CD1c-positive myeloid dendritic cell (primary cell): ENCODE measurements at regions not wholly inside any gene's neighbourhood (a gene's known extent, or its start where the extent isn't known, plus 50 kb on each side); places are given as distances from the start of the nearest gene placed in this dataset.
"Not testable (repeated sequence)": the region's sequence is repeated elsewhere in the genome, so short reads cannot be mapped to it uniquely, and the experiment has no call there.

ENCODE experiments used
- DNase-seq: peaks from one replicate; pipeline ENCODE4 v3.0.0-alpha.2; 2016; ENCODE audit errors: extremely low spot score

GRCh38 chr6:163877877-163878639 lies 463.5 kb downstream of the QKI start:
- no peak for DNase-seq

- DNase-seq = no peak
Observed at GRCh38 chr6:163876391-163876790, 461.9 kb downstream of the QKI start.

GRCh38 chr6:163874784-163875183 lies 460.3 kb downstream of the QKI start:
- no peak for DNase-seq

GRCh38 chr6:163872335-163872734 lies 457.8 kb downstream of the QKI start:
- DNase-seq = no peak

- DNase-seq = no peak
Observed at GRCh38 chr6:163871616-163872015, 457.1 kb downstream of the QKI start.

- DNase-seq = no peak
Observed at GRCh38 chr6:163867518-163868292, 453.2 kb downstream of the QKI start.

- no peak for DNase-seq
Observed at GRCh38 chr6:163866192-163866591, 451.7 kb downstream of the QKI start.

- DNase-seq = no peak
Observed at GRCh38 chr6:163863565-163863964, 449.0 kb downstream of the QKI start.

- no peak for DNase-seq
Observed at GRCh38 chr6:163862701-163863100, 448.2 kb downstream of the QKI start.

GRCh38 chr6:163861627-163862026 lies 447.1 kb downstream of the QKI start:
- DNase-seq = no peak

- no peak for DNase-seq
Observed at GRCh38 chr6:163860287-163861081, 446.0 kb downstream of the QKI start.

GRCh38 chr6:163858870-163859269 lies 444.4 kb downstream of the QKI start:
- DNase-seq = not testable (repeated sequence)

GRCh38 chr6:163857421-163857820 lies 442.9 kb downstream of the QKI start:
- DNase-seq = no peak

- no peak for DNase-seq
Observed at GRCh38 chr6:163850874-163851273, 436.4 kb downstream of the QKI start.

- DNase-seq = no peak
Observed at GRCh38 chr6:163844761-163845160, 430.2 kb downstream of the QKI start.

GRCh38 chr6:163844357-163844756 lies 429.8 kb downstream of the QKI start:
- DNase-seq = no peak

- DNase-seq = no peak
Observed at GRCh38 chr6:163843218-163843617, 428.7 kb downstream of the QKI start.

- no peak for DNase-seq
Observed at GRCh38 chr6:163842467-163842866, 427.9 kb downstream of the QKI start.

GRCh38 chr6:163841733-163842132 lies 427.2 kb downstream of the QKI start:
- no peak for DNase-seq

- DNase-seq = no peak
Observed at GRCh38 chr6:163841326-163841725, 426.8 kb downstream of the QKI start.

GRCh38 chr6:163840880-163841279 lies 426.4 kb downstream of the QKI start:
- no peak for DNase-seq

GRCh38 chr6:163839296-163839695 lies 424.8 kb downstream of the QKI start:
- DNase-seq = no peak
